ENCODE measurements at regions not wholly inside any gene's neighbourhood (a gene's known extent, or its start where the extent isn't known, plus 50 kb on each side); places are given as distances from the start of the nearest gene placed in this dataset.

DNA sequence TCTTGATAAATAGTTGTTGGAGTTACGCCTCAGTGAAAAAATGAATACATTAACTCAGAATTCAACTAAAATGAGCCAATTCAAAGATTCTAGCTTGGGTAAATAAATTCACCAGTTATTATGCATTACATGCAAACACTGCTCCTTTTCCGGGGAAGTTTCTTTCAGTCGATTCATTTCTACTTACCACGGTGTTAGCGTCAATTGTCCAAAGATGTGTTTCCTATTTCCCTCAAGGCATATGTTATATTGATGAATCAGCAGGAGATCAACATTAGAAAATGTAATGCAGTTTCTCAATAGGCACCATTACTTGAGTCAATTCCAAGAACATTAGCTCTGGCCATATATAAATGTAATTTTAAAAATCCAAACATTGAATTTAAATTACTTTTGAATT lies 517.7 kb downstream of the OTOL1 start:
- TF ChIP-seq, protein P1, sequence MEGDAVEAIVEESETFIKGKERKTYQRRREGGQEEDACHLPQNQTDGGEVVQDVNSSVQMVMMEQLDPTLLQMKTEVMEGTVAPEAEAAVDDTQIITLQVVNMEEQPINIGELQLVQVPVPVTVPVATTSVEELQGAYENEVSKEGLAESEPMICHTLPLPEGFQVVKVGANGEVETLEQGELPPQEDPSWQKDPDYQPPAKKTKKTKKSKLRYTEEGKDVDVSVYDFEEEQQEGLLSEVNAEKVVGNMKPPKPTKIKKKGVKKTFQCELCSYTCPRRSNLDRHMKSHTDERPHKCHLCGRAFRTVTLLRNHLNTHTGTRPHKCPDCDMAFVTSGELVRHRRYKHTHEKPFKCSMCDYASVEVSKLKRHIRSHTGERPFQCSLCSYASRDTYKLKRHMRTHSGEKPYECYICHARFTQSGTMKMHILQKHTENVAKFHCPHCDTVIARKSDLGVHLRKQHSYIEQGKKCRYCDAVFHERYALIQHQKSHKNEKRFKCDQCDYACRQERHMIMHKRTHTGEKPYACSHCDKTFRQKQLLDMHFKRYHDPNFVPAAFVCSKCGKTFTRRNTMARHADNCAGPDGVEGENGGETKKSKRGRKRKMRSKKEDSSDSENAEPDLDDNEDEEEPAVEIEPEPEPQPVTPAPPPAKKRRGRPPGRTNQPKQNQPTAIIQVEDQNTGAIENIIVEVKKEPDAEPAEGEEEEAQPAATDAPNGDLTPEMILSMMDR (IDR thresholded peaks at IDR 0.05; ENCODE audit: insufficient read depth, low read depth, low read length, missing control alignments) = no peak
- DNase-seq (ENCODE audit: low read depth) = no peak
- no peak overlapping the region for H3K4me3 ChIP-seq (ENCODE audit: low read depth, low read length)

DNA sequence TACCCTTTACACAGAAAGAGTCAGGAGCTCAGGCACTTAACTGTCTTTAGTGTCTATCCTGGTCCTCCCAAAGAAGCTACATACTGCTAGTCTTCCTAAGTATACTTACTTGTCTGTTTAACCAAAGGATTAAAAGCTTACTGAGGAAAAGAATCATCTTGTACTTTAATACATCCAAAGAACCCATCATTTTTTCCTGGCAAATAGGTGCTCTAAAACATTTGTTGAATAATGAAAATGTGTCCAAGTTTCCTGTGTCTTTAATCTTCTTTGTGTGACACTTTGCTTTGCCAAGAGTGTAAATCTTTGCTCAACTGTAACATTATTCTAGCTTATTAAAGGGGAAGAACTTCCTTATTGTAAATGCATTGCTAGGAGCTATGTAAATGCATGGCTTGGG lies 519.2 kb downstream of the OTOL1 start:
- TF ChIP-seq, protein P1 (IDR thresholded peaks at IDR 0.05; ENCODE audit: insufficient read depth, low read depth, low read length, missing control alignments) = no peak
- DNase-seq (ENCODE audit: low read depth) = no peak
- no peak overlapping the region for H3K4me3 ChIP-seq (ENCODE audit: low read depth, low read length)

DNA sequence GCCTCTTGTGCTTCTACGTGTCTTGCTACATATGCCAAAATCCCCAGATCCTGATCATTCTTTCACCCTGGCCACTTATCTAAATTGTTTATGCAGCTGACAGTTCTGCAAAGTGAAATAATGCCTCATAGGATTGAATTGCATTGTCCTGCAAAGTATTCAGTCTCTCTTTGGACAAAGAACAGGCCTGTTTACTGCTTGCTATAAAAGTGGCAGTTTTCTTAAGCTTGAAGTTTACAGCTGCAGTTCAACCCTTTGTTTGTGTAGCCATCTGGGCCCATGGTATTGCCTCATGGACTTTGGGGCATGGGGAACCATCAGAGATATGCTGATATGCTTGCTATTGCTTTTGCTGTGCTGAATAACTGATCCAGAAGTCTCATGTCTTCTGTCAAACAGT lies 523.2 kb downstream of the OTOL1 start:
- H3K4me3 ChIP-seq (ENCODE audit: low read depth, low read length) = no peak overlapping the region
- DNase-seq (ENCODE audit: low read depth) = no peak
- TF ChIP-seq, protein P1 (IDR thresholded peaks at IDR 0.05; ENCODE audit: insufficient read depth, low read depth, low read length, missing control alignments) = no peak

DNA sequence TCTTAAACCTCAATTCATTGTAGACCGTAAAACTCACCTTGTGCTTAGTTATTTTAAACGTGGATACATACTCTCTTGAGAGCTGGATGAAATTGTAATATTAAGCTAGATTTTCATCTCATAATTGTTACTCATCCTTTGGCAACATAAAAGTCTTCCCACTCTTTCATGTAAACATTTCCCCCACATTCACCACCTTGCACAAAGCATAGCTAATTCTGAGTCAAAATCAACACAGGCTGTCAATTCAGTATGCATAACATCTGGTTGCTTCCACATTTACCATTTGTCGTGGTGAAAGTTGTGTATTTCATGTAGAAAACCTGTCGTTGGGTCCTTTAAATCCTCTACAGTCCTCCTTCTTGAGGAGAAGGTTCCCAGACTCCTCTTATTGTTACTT lies 524.6 kb downstream of the OTOL1 start:
- DNase-seq (ENCODE audit: low read depth) = no peak
- H3K4me3 ChIP-seq (ENCODE audit: low read depth, low read length) = no peak overlapping the region
- TF ChIP-seq, protein P1 (IDR thresholded peaks at IDR 0.05; ENCODE audit: insufficient read depth, low read depth, low read length, missing control alignments) = no peak

DNA sequence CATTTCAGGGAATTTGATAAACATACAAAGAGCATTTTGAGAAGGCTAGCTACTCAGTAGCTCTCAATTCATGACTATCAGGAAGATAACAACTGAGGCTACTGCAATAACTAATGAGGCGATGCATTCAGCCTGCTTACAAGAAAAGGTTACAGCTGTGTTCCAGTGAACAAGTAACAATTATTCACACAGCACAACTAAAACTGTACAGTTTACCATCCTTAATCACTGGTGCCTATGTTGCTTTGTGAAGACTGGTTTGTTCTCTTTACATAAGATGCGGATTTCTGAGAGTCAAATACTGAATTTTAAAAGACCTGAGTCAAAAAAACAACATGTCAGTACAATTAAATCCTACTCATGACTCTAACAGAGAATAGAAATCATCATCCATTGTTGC lies 526.3 kb downstream of the OTOL1 start:
- H3K4me3 ChIP-seq (ENCODE audit: low read depth, low read length) = no peak overlapping the region
- TF ChIP-seq, protein P1 (IDR thresholded peaks at IDR 0.05; ENCODE audit: insufficient read depth, low read depth, low read length, missing control alignments) = no peak
- no peak for DNase-seq (ENCODE audit: low read depth)

DNA sequence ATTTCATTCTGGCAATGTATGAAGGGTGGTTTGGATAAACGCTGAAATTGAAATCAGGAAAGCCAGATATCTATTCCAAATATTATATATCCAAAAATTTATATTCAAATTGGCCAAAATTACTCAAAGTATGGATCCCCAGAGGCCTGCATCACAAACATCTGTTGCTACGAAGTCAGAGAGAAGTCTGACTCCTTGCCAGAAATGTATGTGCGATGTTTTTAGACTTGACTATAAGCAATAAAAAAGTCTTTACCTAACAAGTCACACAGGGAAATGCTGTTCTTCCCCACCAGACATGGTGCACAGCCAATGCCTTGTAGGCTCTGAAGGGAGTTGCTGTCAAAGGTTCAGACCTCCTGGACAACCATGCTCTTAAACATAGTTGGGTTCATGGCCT lies 533.1 kb downstream of the OTOL1 start:
- H3K4me3 ChIP-seq (ENCODE audit: low read depth, low read length) = no peak overlapping the region
- TF ChIP-seq, protein P1 (IDR thresholded peaks at IDR 0.05; ENCODE audit: insufficient read depth, low read depth, low read length, missing control alignments) = no peak
- no peak for DNase-seq (ENCODE audit: low read depth)

DNA sequence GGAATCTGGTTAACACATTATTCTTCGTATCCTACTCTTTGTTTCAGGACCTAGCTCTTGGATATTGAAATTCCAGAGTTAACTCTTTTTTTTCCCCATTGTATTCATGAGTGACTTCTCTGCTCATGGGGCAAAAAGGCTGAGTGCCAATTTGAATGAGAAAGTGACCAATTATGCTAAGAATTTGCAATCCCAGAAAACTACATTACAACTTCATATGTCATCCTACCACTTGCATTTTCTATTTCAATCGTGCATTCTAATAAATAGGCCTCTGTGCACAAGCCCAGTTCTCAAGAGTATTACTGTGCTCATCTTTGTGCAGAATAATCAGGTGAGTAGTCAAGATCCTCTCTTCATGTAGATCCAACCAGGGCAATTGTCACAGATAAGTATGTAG lies 537.8 kb downstream of the OTOL1 start:
- no peak for DNase-seq (ENCODE audit: low read depth)
- TF ChIP-seq, protein P1 (IDR thresholded peaks at IDR 0.05; ENCODE audit: insufficient read depth, low read depth, low read length, missing control alignments) = no peak
- no peak overlapping the region for H3K4me3 ChIP-seq (ENCODE audit: low read depth, low read length)

All from GM12865 (cell line).